ENCODE measurements at regions not wholly inside any gene's neighbourhood (a gene's known extent, or its start where the extent isn't known, plus 50 kb on each side); places are given as distances from the start of the nearest gene placed in this dataset.

DNA sequence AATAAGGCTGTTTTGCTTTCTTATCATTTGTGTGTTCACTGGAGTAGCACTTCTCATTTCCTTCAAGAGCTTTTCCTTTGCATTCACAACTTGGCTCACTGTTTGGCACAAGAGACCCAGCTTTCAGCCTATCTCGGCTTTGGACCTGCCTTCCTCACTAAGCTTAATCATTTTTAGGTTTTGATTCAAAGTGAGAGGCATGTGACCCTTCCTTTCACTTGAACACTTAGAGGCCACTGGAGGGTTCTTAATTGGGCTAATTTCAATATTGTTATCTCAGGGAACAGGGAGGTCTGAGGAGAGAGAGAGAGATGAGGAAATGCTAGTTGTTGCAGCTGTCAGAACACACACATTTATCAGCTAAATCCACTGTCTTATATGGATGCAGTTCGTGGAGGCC, 82.9 kb upstream of the SCAF8 start:
- H3K4me3 Mint-ChIP-seq: no peak overlapping the region
- H3K4me1 Mint-ChIP-seq: no peaks in the 10 kb centered on the region
- DNase-seq (ENCODE audit: low spot score in 2 of 2) (no peak), ATAC-seq (replicated peaks; ENCODE audit: extremely low read depth, poor library complexity, severe bottlenecking) (no peak)
- H3K27ac Mint-ChIP-seq (ENCODE audit: low read depth): no peak overlapping the region
- no peaks in the 10 kb centered on the region for H3K36me3 Mint-ChIP-seq (ENCODE audit: insufficient read depth)
- no peaks in the 10 kb centered on the region for H3K9me3 Mint-ChIP-seq
- H3K27me3 Mint-ChIP-seq: no peaks in the 10 kb centered on the region

DNA sequence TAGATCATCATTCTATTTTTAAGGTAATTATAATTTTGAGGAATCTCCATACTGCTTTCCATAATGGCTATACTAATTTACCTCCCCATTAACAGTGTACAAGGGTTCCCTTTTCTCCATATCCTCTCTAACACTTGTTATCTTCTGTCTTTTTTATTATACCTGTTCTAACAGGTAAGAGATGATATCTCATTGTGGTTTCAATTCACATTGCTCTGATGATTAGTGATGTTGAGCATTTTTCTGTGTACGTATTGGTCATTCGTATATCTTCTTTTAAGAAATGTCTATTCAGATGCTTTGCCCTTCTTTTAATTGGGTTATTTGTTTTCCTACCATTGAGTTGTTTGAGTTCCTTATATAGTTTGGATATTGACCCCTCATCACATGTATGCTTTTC, 81.6 kb upstream of the SCAF8 start:
- no peaks in the 10 kb centered on the region for H3K9me3 Mint-ChIP-seq
- DNase-seq (ENCODE audit: low spot score in 2 of 2) (no peak), ATAC-seq (replicated peaks; ENCODE audit: extremely low read depth, poor library complexity, severe bottlenecking) (no peak)
- no peaks in the 10 kb centered on the region for H3K27me3 Mint-ChIP-seq
- no peak overlapping the region for H3K27ac Mint-ChIP-seq (ENCODE audit: low read depth)
- H3K36me3 Mint-ChIP-seq (ENCODE audit: insufficient read depth): no peaks in the 10 kb centered on the region
- H3K4me3 Mint-ChIP-seq: no peak overlapping the region
- no peaks in the 10 kb centered on the region for H3K4me1 Mint-ChIP-seq

DNA sequence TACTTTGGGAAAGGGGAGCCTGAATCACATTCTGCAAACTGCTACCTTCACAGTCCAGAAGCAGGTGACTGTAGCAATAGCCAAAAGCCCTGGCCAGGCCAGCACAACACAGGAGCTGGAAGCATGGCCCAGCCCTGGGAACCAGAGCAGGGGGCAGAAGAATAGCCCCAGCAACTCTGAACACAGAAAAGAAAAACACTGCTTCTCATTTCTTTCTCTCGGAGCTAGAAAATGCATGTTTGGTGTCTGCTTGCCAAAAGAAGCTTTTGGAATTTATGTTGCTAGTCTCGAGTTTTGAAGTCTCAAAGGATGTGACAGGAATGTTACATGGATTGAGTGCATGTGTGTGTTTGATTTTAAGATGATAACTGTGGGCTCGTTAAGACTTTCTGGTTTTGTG, 79.8 kb upstream of the SCAF8 start:
- Mint-ChIP-seq H3K36me3 (ENCODE audit: insufficient read depth) (no peaks in the 10 kb centered on the region), H3K4me3 (no peak overlapping the region), H3K9me3 (no peaks in the 10 kb centered on the region), H3K4me1 (no peaks in the 10 kb centered on the region), H3K27me3 (peaks cover 13% of the 10 kb centered on the region), H3K27ac (ENCODE audit: low read depth) (no peak overlapping the region)
- ATAC-seq (replicated peaks; ENCODE audit: extremely low read depth, poor library complexity, severe bottlenecking) (no peak), DNase-seq (ENCODE audit: low spot score in 2 of 2) (no peak)

DNA sequence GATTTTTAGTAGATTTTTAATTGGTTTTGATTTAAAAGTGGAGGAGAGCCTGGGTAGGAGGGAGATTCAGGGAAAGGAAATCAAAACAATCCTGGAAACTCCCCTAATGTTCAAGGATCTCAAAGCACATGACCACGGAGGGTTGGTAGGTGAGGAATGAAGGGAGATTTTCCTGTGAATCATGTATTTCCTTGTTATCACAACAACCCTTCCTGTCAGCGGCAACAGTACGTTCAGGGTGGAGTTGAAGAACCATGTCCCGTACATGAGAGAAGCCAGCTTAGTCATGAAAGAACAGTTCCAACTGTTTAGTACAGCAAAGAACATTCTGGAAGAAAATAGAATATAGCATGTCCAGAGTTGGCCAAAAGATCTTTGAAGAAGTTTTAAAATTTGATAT, 79.4 kb upstream of the SCAF8 start:
- Mint-ChIP-seq H3K4me3 (no peak overlapping the region), H3K36me3 (ENCODE audit: insufficient read depth) (no peaks in the 10 kb centered on the region), H3K27me3 (peaks cover 13% of the 10 kb centered on the region), H3K4me1 (no peaks in the 10 kb centered on the region), H3K27ac (ENCODE audit: low read depth) (no peak overlapping the region), H3K9me3 (no peaks in the 10 kb centered on the region)
- no peak for DNase-seq (ENCODE audit: low spot score in 2 of 2)
- no peak for ATAC-seq (replicated peaks; ENCODE audit: extremely low read depth, poor library complexity, severe bottlenecking)

DNA sequence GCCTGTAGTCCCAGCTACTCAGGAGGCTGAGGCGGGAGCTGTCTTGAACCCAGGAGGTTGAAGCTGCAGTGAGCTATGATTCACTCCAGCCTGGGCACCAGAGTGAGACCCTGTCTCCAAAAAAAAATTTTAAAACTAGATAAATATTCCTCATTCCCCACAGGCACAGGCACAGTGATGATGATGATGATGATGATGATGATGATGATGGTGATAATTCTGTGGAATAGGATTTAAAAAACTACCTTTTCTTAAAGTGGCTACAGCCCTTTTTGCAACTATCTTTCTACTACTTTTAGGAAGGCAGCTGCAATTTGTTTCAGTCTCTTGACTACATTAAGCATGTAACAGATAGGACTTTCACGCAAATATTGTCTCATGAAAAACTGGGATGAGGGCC, 76.6 kb upstream of the SCAF8 start:
- Mint-ChIP-seq H3K27ac (ENCODE audit: low read depth) (no peak overlapping the region), H3K9me3 (no peaks in the 10 kb centered on the region), H3K36me3 (ENCODE audit: insufficient read depth) (no peaks in the 10 kb centered on the region), H3K27me3 (peaks cover 13% of the 10 kb centered on the region), H3K4me3 (no peak overlapping the region), H3K4me1 (no peaks in the 10 kb centered on the region)
- DNase-seq (ENCODE audit: low spot score in 2 of 2) (no peak), ATAC-seq (replicated peaks; ENCODE audit: extremely low read depth, poor library complexity, severe bottlenecking) (no peak)

DNA sequence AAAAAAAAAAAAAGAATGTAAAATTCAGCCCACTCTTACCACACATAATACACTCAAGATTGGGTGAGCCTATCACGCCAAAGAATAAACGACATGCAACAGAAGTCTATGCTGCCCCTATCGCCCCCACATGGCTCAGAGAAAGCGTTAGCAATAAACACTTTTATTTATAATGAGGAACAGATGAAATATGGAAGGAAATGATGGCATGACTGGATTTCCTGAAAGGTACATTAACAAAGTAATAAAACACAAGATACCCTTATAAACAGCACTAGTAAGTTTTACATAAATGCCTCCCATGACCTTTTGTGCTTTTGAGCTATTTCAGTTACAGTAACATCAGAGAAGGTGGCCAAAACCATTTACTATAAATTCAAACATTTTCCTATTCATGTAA, 71.4 kb upstream of the SCAF8 start:
- H3K36me3 Mint-ChIP-seq (ENCODE audit: insufficient read depth): no peaks in the 10 kb centered on the region
- no peaks in the 10 kb centered on the region for H3K9me3 Mint-ChIP-seq
- H3K4me1 Mint-ChIP-seq: no peaks in the 10 kb centered on the region
- H3K27me3 Mint-ChIP-seq: peaks cover 30% of the 10 kb centered on the region
- no peak overlapping the region for H3K27ac Mint-ChIP-seq (ENCODE audit: low read depth)
- ATAC-seq (replicated peaks; ENCODE audit: extremely low read depth, poor library complexity, severe bottlenecking) (no peak), DNase-seq (ENCODE audit: low spot score in 2 of 2) (no peak)
- H3K4me3 Mint-ChIP-seq: no peak overlapping the region

DNA sequence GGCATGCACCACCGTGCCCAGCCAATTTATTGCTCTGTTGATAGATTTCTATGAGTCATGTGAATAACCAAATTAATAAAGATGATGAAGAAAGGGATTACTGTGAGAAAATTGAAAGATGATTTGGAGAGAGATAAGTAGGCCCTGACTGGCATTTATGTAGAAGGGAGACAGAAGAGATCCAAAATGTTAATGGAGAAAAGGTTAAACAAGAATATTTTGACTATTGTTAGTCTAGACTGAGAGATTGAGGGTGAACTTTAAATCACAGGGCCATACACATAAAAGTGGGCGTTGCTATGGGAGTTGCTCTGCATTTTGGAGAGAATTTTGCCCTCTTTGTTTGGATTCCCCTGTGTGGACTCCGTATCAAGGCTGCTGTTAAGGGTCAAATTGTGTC, 68.9 kb upstream of the SCAF8 start:
- H3K4me3 Mint-ChIP-seq: no peak overlapping the region
- H3K36me3 Mint-ChIP-seq (ENCODE audit: insufficient read depth): no peaks in the 10 kb centered on the region
- H3K27me3 Mint-ChIP-seq: peaks cover 17% of the 10 kb centered on the region
- DNase-seq (ENCODE audit: low spot score in 2 of 2) (no peak), ATAC-seq (replicated peaks; ENCODE audit: extremely low read depth, poor library complexity, severe bottlenecking) (no peak)
- H3K4me1 Mint-ChIP-seq: no peaks in the 10 kb centered on the region
- no peaks in the 10 kb centered on the region for H3K9me3 Mint-ChIP-seq
- H3K27ac Mint-ChIP-seq (ENCODE audit: low read depth): no peak overlapping the region

DNA sequence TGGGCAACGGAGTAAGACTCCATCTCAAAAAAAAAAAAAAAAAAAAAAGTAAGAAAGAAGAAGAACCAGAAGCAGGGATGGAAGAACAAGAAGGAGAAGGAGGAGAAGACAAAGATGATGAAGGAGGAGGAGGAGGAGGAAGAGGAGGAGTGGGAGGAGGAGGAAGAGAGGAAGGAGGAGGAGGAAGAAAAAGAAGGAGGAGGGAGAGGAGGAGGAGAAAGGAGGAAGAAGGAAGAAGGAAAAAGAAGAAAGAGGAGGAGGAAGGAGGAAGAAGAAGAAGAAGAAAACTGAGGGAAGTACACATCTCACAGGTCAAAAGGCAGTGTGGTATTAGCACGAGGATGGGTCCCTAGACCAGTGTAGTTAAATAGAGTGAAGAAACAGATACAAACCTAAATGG, 65.1 kb upstream of the SCAF8 start:
- Mint-ChIP-seq H3K9me3 (no peaks in the 10 kb centered on the region), H3K27ac (ENCODE audit: low read depth) (no peak overlapping the region), H3K36me3 (ENCODE audit: insufficient read depth) (no peaks in the 10 kb centered on the region), H3K4me3 (no peak overlapping the region), H3K4me1 (no peaks in the 10 kb centered on the region), H3K27me3 (peaks cover 17% of the 10 kb centered on the region)
- DNase-seq (ENCODE audit: low spot score in 2 of 2) (no peak), ATAC-seq (replicated peaks; ENCODE audit: extremely low read depth, poor library complexity, severe bottlenecking) (no peak)

DNA sequence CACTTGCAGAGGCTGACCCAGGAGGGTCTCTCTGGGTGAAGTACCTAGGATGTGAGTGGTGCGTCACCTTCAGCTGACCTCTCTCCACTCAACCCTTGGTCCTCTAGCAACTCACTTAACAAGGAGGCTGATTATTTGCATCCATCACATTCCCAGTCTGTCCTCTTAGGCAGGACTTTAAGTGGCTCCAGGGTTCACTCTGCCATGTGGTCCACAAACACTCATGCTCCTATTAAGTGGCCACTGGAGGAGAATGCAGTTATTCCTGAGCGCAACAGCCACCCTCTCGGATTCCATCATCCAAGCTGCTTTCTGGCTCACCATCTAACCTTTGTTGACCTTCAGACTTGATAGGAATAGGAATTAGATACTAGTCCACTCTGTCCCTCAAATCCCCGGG, 61.1 kb upstream of the SCAF8 start:
- ATAC-seq (replicated peaks; ENCODE audit: extremely low read depth, poor library complexity, severe bottlenecking) (no peak), DNase-seq (ENCODE audit: low spot score in 2 of 2) (no peak)
- H3K36me3 Mint-ChIP-seq (ENCODE audit: insufficient read depth): no peaks in the 10 kb centered on the region
- no peaks in the 10 kb centered on the region for H3K4me1 Mint-ChIP-seq
- no peaks in the 10 kb centered on the region for H3K27me3 Mint-ChIP-seq
- H3K9me3 Mint-ChIP-seq: no peaks in the 10 kb centered on the region
- H3K4me3 Mint-ChIP-seq: no peak overlapping the region
- no peak overlapping the region for H3K27ac Mint-ChIP-seq (ENCODE audit: low read depth)

DNA sequence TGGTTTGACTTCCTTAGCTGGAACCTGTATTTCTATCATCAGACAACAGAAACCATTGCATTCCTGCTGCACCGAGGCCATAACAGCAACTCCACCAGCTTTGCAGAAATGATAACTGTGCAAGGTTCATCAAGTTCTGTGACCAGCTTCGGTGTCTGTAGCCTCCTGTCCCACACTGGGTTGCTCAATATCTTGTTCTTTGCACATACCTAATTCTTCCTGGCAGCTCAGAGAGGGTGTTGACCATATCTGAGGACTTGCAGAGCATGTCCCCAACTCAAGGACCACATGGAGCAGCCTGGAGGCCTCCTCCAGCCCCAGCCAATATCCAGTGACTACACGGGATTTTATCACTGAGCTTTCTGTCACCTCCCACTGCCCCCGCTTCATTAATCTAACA, 59.3 kb upstream of the SCAF8 start:
- Mint-ChIP-seq H3K4me3 (no peak overlapping the region), H3K27me3 (no peaks in the 10 kb centered on the region), H3K27ac (ENCODE audit: low read depth) (no peak overlapping the region), H3K9me3 (no peaks in the 10 kb centered on the region), H3K4me1 (no peaks in the 10 kb centered on the region), H3K36me3 (ENCODE audit: insufficient read depth) (no peaks in the 10 kb centered on the region)
- ATAC-seq (replicated peaks; ENCODE audit: extremely low read depth, poor library complexity, severe bottlenecking): no peak
- DNase-seq (ENCODE audit: low spot score in 2 of 2): no peak

DNA sequence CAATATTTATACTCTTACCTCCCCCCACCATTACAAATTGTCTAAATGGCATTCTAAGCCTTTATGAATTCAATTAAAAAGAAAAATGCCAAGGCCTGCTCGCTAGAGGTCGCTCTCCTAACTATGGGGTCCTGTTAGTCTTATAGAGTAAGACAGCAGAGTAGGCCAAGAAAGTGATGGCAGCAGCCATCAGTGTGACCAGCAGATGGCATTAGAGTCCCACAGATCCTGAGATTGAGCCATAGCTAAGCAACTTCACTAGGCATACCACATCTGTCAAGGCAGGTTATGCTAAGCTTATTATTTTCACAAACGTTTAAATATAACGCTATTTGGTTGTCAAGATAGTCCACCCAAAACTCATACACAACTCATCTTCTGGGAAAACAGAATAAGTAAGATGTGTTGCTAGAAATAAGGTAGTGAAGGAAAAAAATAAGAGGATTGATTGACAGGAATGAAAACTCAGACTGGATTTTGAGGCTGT, 57.6 kb upstream of the SCAF8 start:
- ATAC-seq (replicated peaks; ENCODE audit: extremely low read depth, poor library complexity, severe bottlenecking) (peak; percentile 100), DNase-seq (ENCODE audit: low spot score in 2 of 2) (peak; percentile 78 to 87)
- no peaks in the 10 kb centered on the region for H3K9me3 Mint-ChIP-seq
- no peaks in the 10 kb centered on the region for H3K4me1 Mint-ChIP-seq
- no peak overlapping the region for H3K27ac Mint-ChIP-seq (ENCODE audit: low read depth)
- H3K27me3 Mint-ChIP-seq: no peaks in the 10 kb centered on the region
- no peak overlapping the region for H3K4me3 Mint-ChIP-seq
- no peaks in the 10 kb centered on the region for H3K36me3 Mint-ChIP-seq (ENCODE audit: insufficient read depth)

DNA sequence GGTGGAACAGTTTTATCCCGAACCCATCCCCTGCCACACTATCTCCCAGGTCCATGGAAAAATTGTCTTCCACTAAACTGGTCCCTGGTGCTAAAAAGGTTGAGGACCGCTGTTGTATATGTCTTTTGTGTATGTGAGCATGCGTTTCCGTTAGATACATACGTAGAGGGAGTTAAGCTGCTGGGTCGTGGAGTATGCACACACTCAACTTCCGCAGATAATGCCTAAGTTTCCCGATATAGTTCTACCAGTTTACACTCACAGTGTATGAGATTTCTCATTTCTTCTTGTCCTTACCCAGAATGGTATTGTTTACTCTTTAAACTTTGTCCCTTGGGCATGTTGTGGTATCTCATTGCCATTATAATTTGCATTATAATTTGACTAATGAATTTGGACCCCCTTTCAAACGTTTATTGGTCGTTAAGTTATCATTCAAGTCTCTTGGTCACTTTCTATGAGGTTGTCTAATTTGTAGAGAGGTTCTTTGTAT, 50.5 kb upstream of the SCAF8 start:
- Mint-ChIP-seq H3K27ac (ENCODE audit: low read depth) (no peak overlapping the region), H3K9me3 (no peaks in the 10 kb centered on the region), H3K27me3 (no peaks in the 10 kb centered on the region), H3K4me3 (no peak overlapping the region), H3K36me3 (ENCODE audit: insufficient read depth) (no peaks in the 10 kb centered on the region), H3K4me1 (peaks cover 10% of the 10 kb centered on the region)
- no peak for ATAC-seq (replicated peaks; ENCODE audit: extremely low read depth, poor library complexity, severe bottlenecking)
- DNase-seq (ENCODE audit: low spot score in 2 of 2): no peak
